SK-N-SH treated with all-trans-retinoic acid at 6 μM for 48 hours (cell line): ENCODE measurements at regions not wholly inside any gene's neighbourhood (a gene's known extent, or its start where the extent isn't known, plus 50 kb on each side); places are given as distances from the start of the nearest gene placed in this dataset.
A peak's percentile ranks its signal among the peaks of the same experiment; 100 is the strongest.

Source experiments
- ATAC-seq: fragments of 200-7000 bp; cut with Tn5 transposase; 3 replicates; pipeline ENCODE4 v1.9.1; 2020; ENCODE audit warnings: mild to moderate bottlenecking, moderate library complexity
- ARNTL ChIP-seq: fragments of 450-650 bp; formaldehyde crosslinking; IDR thresholded peaks from 2 replicates; pipeline ENCODE4 v1.5.0; 2020; ENCODE audit warnings: low read depth, mild to moderate bottlenecking, moderate library complexity, borderline replicate concordance
- BACH2 ChIP-seq: fragments of 250-450 bp; sonication (Bioruptor Pico); IDR thresholded peaks from 2 replicates; pipeline ENCODE4 v1.9.0; 2021; ENCODE audit warnings: mild to moderate bottlenecking, borderline replicate concordance
- CREB5 ChIP-seq: fragments of 250-450 bp; sonication (Bioruptor Pico); IDR thresholded peaks from 2 replicates; pipeline ENCODE4 v1.5.1; 2020; ENCODE audit warnings: low read depth, mild to moderate bottlenecking, moderate library complexity
- CSDC2 ChIP-seq: fragments of 250-450 bp; sonication (Bioruptor Pico); IDR thresholded peaks from 2 replicates; pipeline ENCODE4 v1.5.0; 2020; ENCODE audit warnings: mild to moderate bottlenecking, moderate library complexity
- CSRNP3 ChIP-seq: fragments of 250-450 bp; sonication (Bioruptor Pico); IDR thresholded peaks from 2 replicates; pipeline ENCODE4 v1.5.1; 2021; ENCODE audit warnings: mild to moderate bottlenecking, moderate library complexity
- ESRRG ChIP-seq: fragments of 250-450 bp; sonication (Bioruptor Pico); IDR thresholded peaks from 2 replicates; pipeline ENCODE4 v1.6.1; 2021; ENCODE audit warnings: mild to moderate bottlenecking
- GLIS3 ChIP-seq: fragments of 250-450 bp; sonication (Bioruptor Pico); IDR thresholded peaks from 2 replicates; pipeline ENCODE4 v1.5.0; 2020; ENCODE audit warnings: mild to moderate bottlenecking, moderate library complexity
- PATZ1 ChIP-seq: fragments of 250-450 bp; sonication (Bioruptor Pico); IDR thresholded peaks from 2 replicates; pipeline ENCODE4 v1.8.0; 2020; ENCODE audit warnings: mild to moderate bottlenecking, moderate library complexity, borderline replicate concordance
- PPARA ChIP-seq: fragments of 250-450 bp; sonication (Bioruptor Pico); IDR thresholded peaks from 2 replicates; pipeline ENCODE4 v1.5.0; 2020; ENCODE audit warnings: mild to moderate bottlenecking, borderline replicate concordance
- RARB ChIP-seq: fragments of 250-450 bp; sonication (Bioruptor Pico); IDR thresholded peaks from 2 replicates; pipeline ENCODE4 v1.8.0; 2021; ENCODE audit warnings: mild to moderate bottlenecking, moderate library complexity
- SNAI2 ChIP-seq: fragments of 250-450 bp; sonication (Bioruptor Pico); IDR thresholded peaks from 2 replicates; pipeline ENCODE4 v1.5.0; 2020; ENCODE audit warnings: mild to moderate bottlenecking, moderate library complexity
- TCF4 ChIP-seq: fragments of 250-450 bp; sonication (Bioruptor Pico); IDR thresholded peaks from 2 replicates; pipeline ENCODE4 v1.8.0; 2021; ENCODE audit warnings: mild to moderate bottlenecking, moderate library complexity, borderline replicate concordance
- TOX ChIP-seq: fragments of 250-450 bp; sonication (Bioruptor Pico); IDR thresholded peaks from 2 replicates; pipeline ENCODE4 v1.8.0; 2021; ENCODE audit warnings: mild to moderate bottlenecking, moderate library complexity, borderline replicate concordance
- TSHZ2 ChIP-seq: fragments of 250-450 bp; sonication (Bioruptor Pico); IDR thresholded peaks from 2 replicates; pipeline ENCODE4 v1.5.0; 2020; ENCODE audit warnings: mild to moderate bottlenecking, moderate library complexity
- ZC3H10 ChIP-seq: fragments of 250-450 bp; sonication (Bioruptor Pico); IDR thresholded peaks from 2 replicates; pipeline ENCODE4 v1.5.1; 2021; ENCODE audit warnings: mild to moderate bottlenecking, moderate library complexity
- ZFP3 ChIP-seq: fragments of 250-450 bp; sonication (Bioruptor Pico); IDR thresholded peaks from 2 replicates; pipeline ENCODE4 v1.5.0; 2020; ENCODE audit warnings: mild to moderate bottlenecking, moderate library complexity
- ZFP30 ChIP-seq: fragments of 450-650 bp; formaldehyde crosslinking; IDR thresholded peaks from 2 replicates; pipeline ENCODE4 v1.5.0; 2022; ENCODE audit warnings: mild to moderate bottlenecking, moderate library complexity
- ZNF565 ChIP-seq: fragments of 450-650 bp; formaldehyde crosslinking; conservative IDR thresholded peaks from 2 replicates; pipeline ENCODE4 v1.5.0; 2020; ENCODE audit warnings: low read depth, mild to moderate bottlenecking, moderate library complexity
- ZNF8 ChIP-seq: fragments of 450-650 bp; formaldehyde crosslinking; IDR thresholded peaks from 2 replicates; pipeline ENCODE4 v1.5.0; 2020; ENCODE audit warnings: mild to moderate bottlenecking, moderate library complexity

GRCh38 chr13:40143106-40143505 is 487.6 kb downstream of the COG6 start:
- no peak for TF ChIP-seq ESRRG (CRISPR knock-in tag)
- TF ChIP-seq TCF4 = 0 out of 2 replicates have a peak, but pooled peaks have one; percentile 17
- ATAC-seq = no peak

- TF ChIP-seq PATZ1 (CRISPR knock-in tag) = no peak
- ATAC-seq = no peak
Observed at GRCh38 chr13:40143559-40143958, 488.1 kb downstream of the COG6 start.

- ATAC-seq = no peak
- TF ChIP-seq CSRNP3 = no peak
Observed at GRCh38 chr13:40145139-40145538, 489.7 kb downstream of the COG6 start.

GRCh38 chr13:40146063-40146462 is 490.6 kb downstream of the COG6 start:
- TF ChIP-seq BACH2 (CRISPR knock-in tag) (no peak), CSDC2 (CRISPR knock-in tag) (no peak), SNAI2 (CRISPR knock-in tag) (no peak), CREB5 (no peak), TSHZ2 (CRISPR knock-in tag) (no peak), ZFP3 (no peak), GLIS3 (CRISPR knock-in tag) (no peak), ESRRG (CRISPR knock-in tag) (no peak), ZNF565 (no peak), ARNTL (CRISPR knock-in tag) (no peak), TCF4 (no peak), TOX (no peak), CSRNP3 (no peak)
- no peak; the same call in 2 of the 3 replicates for ATAC-seq

- ATAC-seq = no peak
- no peak for TF ChIP-seq ZC3H10
- TF ChIP-seq GLIS3 (CRISPR knock-in tag) = no peak
- no peak for TF ChIP-seq ZFP3
- no peak for TF ChIP-seq TOX
- TF ChIP-seq ZNF8 (CRISPR knock-in tag) = no peak
- no peak for TF ChIP-seq RARB (CRISPR knock-in tag)
- no peak for TF ChIP-seq BACH2 (CRISPR knock-in tag)
- TF ChIP-seq PPARA (CRISPR knock-in tag) = no peak
- no peak for TF ChIP-seq SNAI2 (CRISPR knock-in tag)
- no peak for TF ChIP-seq ZFP30 (CRISPR knock-in tag)
- TF ChIP-seq ESRRG (CRISPR knock-in tag) = no peak
Observed at GRCh38 chr13:40146611-40147117, 491.2 kb downstream of the COG6 start.
